ENCODE measurements at regions not wholly inside any gene's neighbourhood (a gene's known extent, or its start where the extent isn't known, plus 50 kb on each side); places are given as distances from the start of the nearest gene placed in this dataset.

- H3K4me3 ChIP-seq (ENCODE audit: severe bottlenecking) = no peak overlapping the region
- TF ChIP-seq CTCF (IDR thresholded peaks at IDR 0.05; ENCODE audit: poor library complexity, severe bottlenecking) = no peak
- no peak for DNase-seq (ENCODE audit: low spot score)
- peaks cover 3% of the 10 kb centered on the region for H3K4me1 ChIP-seq (ENCODE audit: insufficient read depth, poor library complexity, severe bottlenecking)
- no peaks in the 10 kb centered on the region for H3K36me3 ChIP-seq (ENCODE audit: low read depth)
- no peak for ATAC-seq (ENCODE audit: low read depth)
- H3K27me3 ChIP-seq (ENCODE audit: insufficient read depth, poor library complexity, severe bottlenecking) = no peaks in the 10 kb centered on the region
- no peaks in the 10 kb centered on the region for H3K9me3 ChIP-seq (ENCODE audit: severe bottlenecking)
- H3K27ac ChIP-seq (ENCODE audit: poor library complexity, severe bottlenecking) = no peak overlapping the region
Measured at GRCh38 chr15:99511866-99512661, 53.7 kb upstream of the MEF2A start.

- peaks cover 3% of the 10 kb centered on the region for H3K4me1 ChIP-seq (ENCODE audit: insufficient read depth, poor library complexity, severe bottlenecking)
- no peaks in the 10 kb centered on the region for H3K27me3 ChIP-seq (ENCODE audit: insufficient read depth, poor library complexity, severe bottlenecking)
- DNase-seq (ENCODE audit: low spot score) = no peak
- no peaks in the 10 kb centered on the region for H3K9me3 ChIP-seq (ENCODE audit: severe bottlenecking)
- no peaks in the 10 kb centered on the region for H3K36me3 ChIP-seq (ENCODE audit: low read depth)
- no peak for ATAC-seq (ENCODE audit: low read depth)
- TF ChIP-seq CTCF (IDR thresholded peaks at IDR 0.05; ENCODE audit: poor library complexity, severe bottlenecking) = no peak
- no peak overlapping the region for H3K4me3 ChIP-seq (ENCODE audit: severe bottlenecking)
- no peak overlapping the region for H3K27ac ChIP-seq (ENCODE audit: poor library complexity, severe bottlenecking)
Measured at GRCh38 chr15:99514306-99514705, 51.5 kb upstream of the MEF2A start.

Data from RWPE2 (cell line).